GM12892 (cell line): ENCODE measurements at regions not wholly inside any gene's neighbourhood (a gene's known extent, or its start where the extent isn't known, plus 50 kb on each side); places are given as distances from the start of the nearest gene placed in this dataset.

ENCODE experiments used
- POLR2A ChIP-seq: IDR thresholded peaks from 2 replicates; pipeline ENCODE4 v1.6.1; 2011; ENCODE audit warnings: low read depth, low read length, control low read depth
- POLR2AphosphoS5 ChIP-seq: IDR thresholded peaks from 2 replicates; pipeline ENCODE4 v1.6.1; 2011; ENCODE audit warnings: low read depth, low read length, control low read depth
- TAF1 ChIP-seq: IDR thresholded peaks from 2 replicates; pipeline ENCODE4 v1.6.1; 2011; ENCODE audit warnings: low read depth, mild to moderate bottlenecking, control low read depth, low read length, borderline replicate concordance

GRCh38 chr11:114953039-114953438, 274.7 kb downstream of the NXPE2 start:
- TF ChIP-seq POLR2AphosphoS5 (no peak), POLR2A (no peak), TAF1 (no peak)
